ENCODE measurements at regions not wholly inside any gene's neighbourhood (a gene's known extent, or its start where the extent isn't known, plus 50 kb on each side); places are given as distances from the start of the nearest gene placed in this dataset.

DNA sequence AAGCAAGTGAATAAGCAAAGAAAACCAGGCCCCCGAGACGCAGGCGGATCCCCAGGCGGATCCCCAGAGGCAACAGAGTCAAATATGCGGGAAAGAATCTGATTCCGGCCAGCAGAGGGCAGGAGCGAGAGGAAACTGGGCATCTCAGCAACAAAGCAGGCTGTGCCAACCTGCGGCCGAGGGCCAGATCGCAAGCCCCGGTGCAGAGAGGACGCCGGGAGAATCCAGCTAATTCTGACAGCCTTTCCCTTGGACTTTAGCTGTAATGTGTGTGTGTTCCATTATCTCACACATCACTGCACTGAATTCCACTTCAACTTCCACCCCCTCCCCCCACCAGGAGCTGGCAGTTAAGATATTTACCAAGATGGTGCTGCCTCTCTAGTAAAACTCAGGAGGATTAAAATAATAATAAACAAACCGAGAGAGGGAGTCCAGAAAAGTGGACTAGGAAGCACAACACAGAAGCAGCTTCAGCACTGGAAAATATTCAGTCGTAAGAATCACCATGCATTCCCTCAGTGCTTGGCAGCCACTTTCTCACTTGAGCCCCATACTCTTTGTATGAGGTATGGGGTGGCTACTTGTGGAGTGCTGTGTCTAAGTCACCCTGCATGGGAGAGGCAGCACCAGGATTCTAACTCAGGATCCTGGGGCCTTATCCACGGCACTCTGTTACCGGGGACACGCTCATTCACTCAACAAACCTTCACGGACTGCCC is 66.2 kb upstream of the SNX9 start:
- H3K4me2 ChIP-seq (ENCODE audit: low read depth, low read length, poor library complexity, severe bottlenecking): peak overlapping the region; percentile 59
- peaks cover 3% of the 10 kb centered on the region for H3K4me1 ChIP-seq (ENCODE audit: insufficient read depth, low read length, poor library complexity, severe bottlenecking)
- no peaks in the 10 kb centered on the region for H3K36me3 ChIP-seq (ENCODE audit: insufficient read depth, low read length)
- H3K79me2 ChIP-seq (ENCODE audit: insufficient read depth, low read length): no peaks in the 10 kb centered on the region
- TF ChIP-seq CTCF (conservative IDR thresholded peaks at IDR 0.05; ENCODE audit: low read length): peak; percentile 88
- no peak for TF ChIP-seq EZH2phosphoT487 (IDR thresholded peaks at IDR 0.05; ENCODE audit: borderline replicate concordance)
- peak overlapping the region; percentile 32 for H3K4me3 ChIP-seq (ENCODE audit: low read length, poor library complexity, severe bottlenecking)
- no peaks in the 10 kb centered on the region for H4K20me1 ChIP-seq (ENCODE audit: insufficient read depth, low read length, poor library complexity, severe bottlenecking)
- H2AFZ ChIP-seq (ENCODE audit: low read length): peak overlapping the region; percentile 83
- H3F3A ChIP-seq (ENCODE audit: low read depth): no peaks in the 10 kb centered on the region
- H3K9me3 ChIP-seq (ENCODE audit: insufficient read depth, low read depth, low read length): no peaks in the 10 kb centered on the region
- no peak overlapping the region for H3K9ac ChIP-seq (ENCODE audit: low read depth, low read length, poor library complexity, severe bottlenecking)
- H3K27me3 ChIP-seq (ENCODE audit: insufficient read depth, low read length, poor library complexity, severe bottlenecking): peaks cover 9% of the 10 kb centered on the region
- H3K9me2 ChIP-seq (replicated peaks; ENCODE audit: low read depth, low read length): no peaks in the 10 kb centered on the region

DNA sequence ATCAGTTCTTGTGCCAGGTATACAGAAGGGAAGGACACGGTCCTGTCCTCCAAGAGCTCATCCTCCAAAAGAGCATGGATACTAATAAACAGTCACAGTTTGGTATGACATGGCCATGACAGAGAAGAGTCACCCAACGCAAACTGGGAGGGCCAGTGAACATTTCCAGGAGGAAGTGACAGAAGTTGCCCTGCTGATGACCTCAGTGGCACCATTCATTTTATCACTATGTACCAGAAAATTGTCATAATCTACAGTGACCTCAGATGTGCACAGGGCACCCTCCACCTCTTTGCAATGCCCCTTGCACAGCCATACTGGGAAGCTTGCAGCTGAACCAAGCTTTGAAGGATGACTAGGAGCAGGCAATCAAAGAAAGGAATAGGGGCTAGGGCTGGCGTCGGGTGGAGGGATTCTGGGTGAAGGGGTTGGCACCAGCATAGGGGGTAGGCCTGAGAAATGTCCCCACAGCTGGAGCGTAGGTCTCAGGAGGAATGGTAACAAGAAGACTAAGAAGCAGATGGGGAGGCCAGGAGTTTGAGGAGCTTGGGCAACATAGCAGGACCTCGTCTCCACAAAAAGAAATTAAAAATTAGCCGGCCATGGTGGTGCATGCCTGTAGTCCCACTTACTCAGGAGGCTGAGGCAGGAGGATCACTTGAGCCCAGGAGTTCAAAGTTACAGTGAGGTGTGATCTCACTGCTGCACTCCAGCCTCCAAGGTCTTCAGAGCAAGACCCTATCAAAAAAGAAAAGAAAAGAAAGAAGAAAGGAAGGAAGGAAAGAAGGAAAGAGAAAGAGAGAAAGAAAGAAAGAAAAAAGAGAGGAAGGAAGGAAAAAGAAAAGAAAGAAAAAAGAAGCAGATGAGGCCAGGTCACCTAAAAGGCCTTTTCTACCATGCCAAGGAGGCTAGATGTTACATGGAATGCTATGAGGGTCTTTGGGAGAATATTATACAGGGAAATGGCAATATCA is 65.3 kb upstream of the SNX9 start:
- Histone ChIP-seq H3K9ac (ENCODE audit: low read depth, low read length, poor library complexity, severe bottlenecking) (no peak overlapping the region), H3K79me2 (ENCODE audit: insufficient read depth, low read length) (no peaks in the 10 kb centered on the region), H3K9me3 (ENCODE audit: insufficient read depth, low read depth, low read length) (no peaks in the 10 kb centered on the region), H3K9me2 (replicated peaks; ENCODE audit: low read depth, low read length) (no peaks in the 10 kb centered on the region), H3F3A (ENCODE audit: low read depth) (no peaks in the 10 kb centered on the region), H3K27me3 (ENCODE audit: insufficient read depth, low read length, poor library complexity, severe bottlenecking) (peaks cover 9% of the 10 kb centered on the region), H3K36me3 (ENCODE audit: insufficient read depth, low read length) (no peaks in the 10 kb centered on the region), H4K20me1 (ENCODE audit: insufficient read depth, low read length, poor library complexity, severe bottlenecking) (no peaks in the 10 kb centered on the region), H2AFZ (ENCODE audit: low read length) (no peak overlapping the region), H3K4me2 (ENCODE audit: low read depth, low read length, poor library complexity, severe bottlenecking) (no peak overlapping the region), H3K4me1 (ENCODE audit: insufficient read depth, low read length, poor library complexity, severe bottlenecking) (peaks cover 5% of the 10 kb centered on the region), H3K4me3 (ENCODE audit: low read length, poor library complexity, severe bottlenecking) (no peak overlapping the region)
- TF ChIP-seq EZH2phosphoT487 (IDR thresholded peaks at IDR 0.05; ENCODE audit: borderline replicate concordance): no peak
- TF ChIP-seq CTCF (conservative IDR thresholded peaks at IDR 0.05; ENCODE audit: low read length): no peak

DNA sequence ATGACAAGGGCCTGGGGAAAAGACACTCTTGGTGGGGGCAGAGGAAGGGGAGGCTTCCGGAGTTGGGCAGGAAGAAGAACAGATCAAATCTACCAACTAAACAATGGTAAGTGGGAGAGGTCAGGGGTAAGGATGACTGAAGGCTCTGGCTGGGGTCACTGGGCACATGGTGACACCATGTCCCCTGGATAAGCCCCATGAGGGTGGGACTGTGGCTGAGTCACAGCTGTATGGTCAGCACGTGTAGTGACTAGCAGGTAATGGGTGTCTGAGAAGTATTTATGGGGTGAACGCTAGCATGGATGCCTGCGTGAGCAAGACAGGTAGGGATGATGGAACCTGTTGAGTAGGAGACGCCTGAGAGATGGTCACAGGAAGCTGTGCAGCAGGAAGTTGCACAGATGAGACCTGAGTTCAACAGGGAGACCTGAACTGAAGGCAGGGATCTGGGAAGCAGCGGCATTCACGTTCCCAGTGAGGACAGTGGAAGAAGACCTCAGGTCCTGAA is 64.5 kb upstream of the SNX9 start:
- H3F3A ChIP-seq (ENCODE audit: low read depth): no peaks in the 10 kb centered on the region
- H3K36me3 ChIP-seq (ENCODE audit: insufficient read depth, low read length): no peaks in the 10 kb centered on the region
- no peaks in the 10 kb centered on the region for H3K9me3 ChIP-seq (ENCODE audit: insufficient read depth, low read depth, low read length)
- no peaks in the 10 kb centered on the region for H3K79me2 ChIP-seq (ENCODE audit: insufficient read depth, low read length)
- no peak overlapping the region for H3K4me3 ChIP-seq (ENCODE audit: low read length, poor library complexity, severe bottlenecking)
- H3K27me3 ChIP-seq (ENCODE audit: insufficient read depth, low read length, poor library complexity, severe bottlenecking): peaks cover 9% of the 10 kb centered on the region
- no peak overlapping the region for H2AFZ ChIP-seq (ENCODE audit: low read length)
- peaks cover 13% of the 10 kb centered on the region for H3K4me1 ChIP-seq (ENCODE audit: insufficient read depth, low read length, poor library complexity, severe bottlenecking)
- TF ChIP-seq EZH2phosphoT487 (IDR thresholded peaks at IDR 0.05; ENCODE audit: borderline replicate concordance) (no peak), CTCF (conservative IDR thresholded peaks at IDR 0.05; ENCODE audit: low read length) (no peak)
- no peak overlapping the region for H3K4me2 ChIP-seq (ENCODE audit: low read depth, low read length, poor library complexity, severe bottlenecking)
- H4K20me1 ChIP-seq (ENCODE audit: insufficient read depth, low read length, poor library complexity, severe bottlenecking): no peaks in the 10 kb centered on the region
- no peak overlapping the region for H3K9ac ChIP-seq (ENCODE audit: low read depth, low read length, poor library complexity, severe bottlenecking)
- no peaks in the 10 kb centered on the region for H3K9me2 ChIP-seq (replicated peaks; ENCODE audit: low read depth, low read length)
